Neural cell (in vitro differentiated cells): ENCODE measurements at regions not wholly inside any gene's neighbourhood (a gene's known extent, or its start where the extent isn't known, plus 50 kb on each side); places are given as distances from the start of the nearest gene placed in this dataset.

Source experiments
- CTCF ChIP-seq: fragments of 450-650 bp; IDR thresholded peaks from 2 replicates; pipeline ENCODE4 v1.5.1; 2014; ENCODE audit warnings: antibody characterized with exemption, mild to moderate bottlenecking, moderate library complexity; ENCODE audit not compliant: poor library complexity, severe bottlenecking
- EP300 ChIP-seq: fragments of 450-650 bp; conservative IDR thresholded peaks from 2 replicates; pipeline ENCODE4 v1.6.1; 2014; ENCODE audit warnings: antibody characterized with exemption, mild to moderate bottlenecking, moderate library complexity; ENCODE audit not compliant: poor library complexity, severe bottlenecking
- EZH2 ChIP-seq: fragments of 200-600, 300-800 bp; shearing (Covaris generic), sonication (generic); IDR thresholded peaks from 2 replicates; pipeline ENCODE4 v1.6.1; 2014; ENCODE audit warnings: antibody characterized with exemption, low read length, borderline replicate concordance, mild to moderate bottlenecking; ENCODE audit not compliant: insufficient read depth, poor library complexity, severe bottlenecking
- MXI1 ChIP-seq: fragments of 450-650 bp; conservative IDR thresholded peaks from 2 replicates; pipeline ENCODE4 v1.6.1; 2014; ENCODE audit warnings: antibody characterized with exemption, mild to moderate bottlenecking; ENCODE audit not compliant: poor library complexity, severe bottlenecking
- POLR2AphosphoS5 ChIP-seq: IDR thresholded peaks from 2 replicates; pipeline ENCODE4 v1.6.1; 2012
- RAD21 ChIP-seq: fragments of 450-650 bp; conservative IDR thresholded peaks from 2 replicates; pipeline ENCODE4 v1.6.1; 2014; ENCODE audit warnings: antibody characterized with exemption, mild to moderate bottlenecking, moderate library complexity
- REST ChIP-seq: IDR thresholded peaks from 2 replicates; pipeline ENCODE4 v1.6.1; 2012; ENCODE audit warnings: borderline replicate concordance
- SMC3 ChIP-seq: fragments of 450-650 bp; conservative IDR thresholded peaks from 2 replicates; pipeline ENCODE4 v1.6.1; 2014; ENCODE audit warnings: antibody characterized with exemption, mild to moderate bottlenecking, moderate library complexity; ENCODE audit not compliant: poor library complexity
- TAF1 ChIP-seq: IDR thresholded peaks from 2 replicates; pipeline ENCODE4 v1.6.1; 2012; ENCODE audit warnings: low read depth

GRCh38 chr3:188085584-188086560 is 68.1 kb upstream of the LPP start:
- no peak for TF ChIP-seq CTCF
- no peak for TF ChIP-seq MXI1
- no peak for TF ChIP-seq POLR2AphosphoS5
- TF ChIP-seq EZH2 = no peak
- no peak for TF ChIP-seq SMC3
- no peak for TF ChIP-seq RAD21
- TF ChIP-seq REST = no peak
- no peak for TF ChIP-seq EP300
- TF ChIP-seq TAF1 = no peak
